Motor neuron (in vitro differentiated cells): ENCODE measurements at regions not wholly inside any gene's neighbourhood (a gene's known extent, or its start where the extent isn't known, plus 50 kb on each side); places are given as distances from the start of the nearest gene placed in this dataset.

Experiments used
- ATAC-seq, 8 experiments: fragments of 200-7000 bp; cut with Tn5 transposase; replicated peaks in 6 of 8; 2 replicates each; pipeline ENCODE4 v1.8.0; 2021; ENCODE audit warnings: mild to moderate bottlenecking in 8 of 8, moderate library complexity in 8 of 8
- H3K27ac ChIP-seq, 2 donors: fragments of 250-450 bp; sonication (Bioruptor Pico); 2 replicates each; pipeline ENCODE4 v1.9.0; 2021; ENCODE audit warnings: antibody characterized with exemption in 2 of 2, mild to moderate bottlenecking in 2 of 2, moderate library complexity in 1 of 2
- H3K4me1 ChIP-seq, 2 donors: fragments of 250-450 bp; sonication (Bioruptor Pico); replicated peaks in 1 of 2; 2 replicates each; pipeline ENCODE4 v1.6.1; 2021; ENCODE audit warnings: antibody characterized with exemption in 2 of 2, mild to moderate bottlenecking in 2 of 2, moderate library complexity in 1 of 2
- H3K4me3 ChIP-seq, 5 donors: fragments of 250-450 bp; sonication (Bioruptor Pico); 2 replicates each; pipeline ENCODE4 v1.9.0; 2021; ENCODE audit warnings: antibody characterized with exemption in 5 of 5, mild to moderate bottlenecking in 5 of 5, moderate library complexity in 4 of 5
- WGBS, 10 experiments: fragments of 450-650 bp; shearing (Covaris generic); methylation state at CpG; one replicate each; pipeline ENCODE4 v1.0.0; 2022; 5-methylcytosine and 5-hydroxymethylcytosine counted together
- in situ Hi-C, 9 experiments: fragments of 400-800 bp; cut with MboI; loops; one replicate each; pipeline ENCODE4 v1.15.0; 2021; ENCODE audit warnings: low sequenced_read_pairs in 9 of 9, low pct_unique_long_range_greater_than_20kb in 2 of 9; ENCODE audit not compliant: unreplicated experiment in 9 of 9

GRCh38 chr12:132403636-132404434 is 74.4 kb upstream of the GALNT9 start:
- Histone ChIP-seq H3K4me1 (peaks cover 8 to 15% of the 10 kb centered on the region in 2 donors), H3K4me3 (no peak overlapping the region), H3K27ac (no peak overlapping the region)
- WGBS, 10 experiments = 60 to 69% methylated on average over 1 to 7 of the region's 35 CpGs; no CpG with 5 or more reads in 8 of the 10 experiments
- ATAC-seq = no peak
- in situ Hi-C loops = loop anchor here in 6 of 9 experiments (10.0 to 25.0 kb wide), 4 partner anchors 158 to 242 kb away; partner anchors contain the start of genes LRCOL1 (in 3 of the 6) and P2RX2 (in 3 of the 6)

- peaks cover 8 to 15% of the 10 kb centered on the region in 2 donors for H3K4me1 ChIP-seq
- no peak for ATAC-seq
- in situ Hi-C loops = loop anchor here in 6 of 9 experiments (10.0 to 25.0 kb wide), 4 partner anchors 159 to 241 kb away; partner anchors contain the start of genes LRCOL1 (in 3 of the 6) and P2RX2 (in 3 of the 6)
- 20 to 80% (median 56%) methylated on average over 1 to 5 of the region's 23 CpGs; no CpG with 5 or more reads in 5 of the 10 experiments for WGBS, 10 experiments
- H3K27ac ChIP-seq = no peak overlapping the region
- H3K4me3 ChIP-seq = no peak overlapping the region
Observed at GRCh38 chr12:132402831-132403416, 73.5 kb upstream of the GALNT9 start.

- no peak overlapping the region for H3K27ac ChIP-seq
- ATAC-seq = no peak
- no CpG with 5 or more reads among the region's 1 CpG for WGBS, 10 experiments
- in situ Hi-C loops = loop anchor here in 6 of 9 experiments (10.0 to 25.0 kb wide), 4 partner anchors 160 to 240 kb away; partner anchors contain the start of genes LRCOL1 (in 3 of the 6) and P2RX2 (in 3 of the 6)
- no peak overlapping the region for H3K4me3 ChIP-seq
- H3K4me1 ChIP-seq = peaks cover 6 to 9% of the 10 kb centered on the region in 2 donors
Observed at GRCh38 chr12:132401982-132402381, 72.6 kb upstream of the GALNT9 start.

- Histone ChIP-seq H3K27ac (no peak overlapping the region), H3K4me3 (no peak overlapping the region), H3K4me1 (peaks cover 6 to 19% of the 10 kb centered on the region in 2 donors)
- WGBS, 10 experiments = 0 to 60% (median 23%) methylated on average over 1 to 20 of the region's 31 CpGs; no CpG with 5 or more reads in 4 of the 10 experiments
- ATAC-seq = peak; percentile 31 to 72 (median 68)
- in situ Hi-C loops = loop anchor here in 6 of 9 experiments (10.0 to 25.0 kb wide), 4 partner anchors 162 to 238 kb away; partner anchors contain the start of genes LRCOL1 (in 3 of the 6) and P2RX2 (in 3 of the 6)
Observed at GRCh38 chr12:132400011-132400641, 70.7 kb upstream of the GALNT9 start.

GRCh38 chr12:132399092-132400010 is 70.0 kb upstream of the GALNT9 start:
- no peak overlapping the region for H3K27ac ChIP-seq
- in situ Hi-C loops = loop anchor here in 6 of 9 experiments (10.0 to 25.0 kb wide), 4 partner anchors 163 to 237 kb away; partner anchors contain the start of genes LRCOL1 (in 3 of the 6) and P2RX2 (in 3 of the 6)
- H3K4me3 ChIP-seq = no peak overlapping the region
- peaks cover 6 to 19% of the 10 kb centered on the region in 2 donors for H3K4me1 ChIP-seq
- peak in 1 of 8 experiments; percentile 4 for ATAC-seq
- WGBS, 10 experiments = 0 to 40% (median 20%) methylated on average over 1 to 14 of the region's 43 CpGs; no CpG with 5 or more reads in 6 of the 10 experiments

- H3K27ac ChIP-seq = no peak overlapping the region
- ATAC-seq = no peak
- in situ Hi-C loops = no loop called here
- H3K4me1 ChIP-seq = peaks cover 6 to 19% of the 10 kb centered on the region in 2 donors
- WGBS, 10 experiments = 0 to 100% (median 65%) methylated on average over 1 to 5 of the region's 24 CpGs; no CpG with 5 or more reads in 4 of the 10 experiments
- H3K4me3 ChIP-seq = no peak overlapping the region
Observed at GRCh38 chr12:132398386-132398991, 69.1 kb upstream of the GALNT9 start.

- no peak for ATAC-seq
- Histone ChIP-seq H3K27ac (no peak overlapping the region), H3K4me1 (peaks cover 6 to 19% of the 10 kb centered on the region in 2 donors), H3K4me3 (no peak overlapping the region)
- 7 to 54% methylated on average over 3 to 4 of the region's 14 CpGs; no CpG with 5 or more reads in 8 of the 10 experiments for WGBS, 10 experiments
- in situ Hi-C loops = no loop called here
Observed at GRCh38 chr12:132397934-132398385, 68.6 kb upstream of the GALNT9 start.

GRCh38 chr12:132397152-132397933 is 68.0 kb upstream of the GALNT9 start:
- no CpG with 5 or more reads among the region's 39 CpGs for WGBS, 10 experiments
- Histone ChIP-seq H3K27ac (no peak overlapping the region), H3K4me3 (no peak overlapping the region), H3K4me1 (peaks cover 6 to 19% of the 10 kb centered on the region in 2 donors)
- in situ Hi-C loops = no loop called here
- no peak for ATAC-seq

GRCh38 chr12:132396657-132397056 is 67.3 kb upstream of the GALNT9 start:
- in situ Hi-C loops = no loop called here
- no peak for ATAC-seq
- H3K4me3 ChIP-seq = no peak overlapping the region
- H3K27ac ChIP-seq = no peak overlapping the region
- peaks cover 6 to 19% of the 10 kb centered on the region in 2 donors for H3K4me1 ChIP-seq
- WGBS, 10 experiments = 12 to 93% (median 70%) methylated on average over 1 to 12 of the region's 16 CpGs; no CpG with 5 or more reads in 1 of the 10 experiments

- Histone ChIP-seq H3K4me1 (peaks cover 6 to 18% of the 10 kb centered on the region in 2 donors), H3K27ac (no peak overlapping the region), H3K4me3 (no peak overlapping the region)
- ATAC-seq = no peak
- WGBS, 10 experiments = 60 to 100% (median 80%) methylated on average over 1 to 4 of the region's 24 CpGs; no CpG with 5 or more reads in 7 of the 10 experiments
- in situ Hi-C loops = no loop called here
Observed at GRCh38 chr12:132395908-132396305, 66.5 kb upstream of the GALNT9 start.
